ENCODE measurements at regions not wholly inside any gene's neighbourhood (a gene's known extent, or its start where the extent isn't known, plus 50 kb on each side); places are given as distances from the start of the nearest gene placed in this dataset.

DNA sequence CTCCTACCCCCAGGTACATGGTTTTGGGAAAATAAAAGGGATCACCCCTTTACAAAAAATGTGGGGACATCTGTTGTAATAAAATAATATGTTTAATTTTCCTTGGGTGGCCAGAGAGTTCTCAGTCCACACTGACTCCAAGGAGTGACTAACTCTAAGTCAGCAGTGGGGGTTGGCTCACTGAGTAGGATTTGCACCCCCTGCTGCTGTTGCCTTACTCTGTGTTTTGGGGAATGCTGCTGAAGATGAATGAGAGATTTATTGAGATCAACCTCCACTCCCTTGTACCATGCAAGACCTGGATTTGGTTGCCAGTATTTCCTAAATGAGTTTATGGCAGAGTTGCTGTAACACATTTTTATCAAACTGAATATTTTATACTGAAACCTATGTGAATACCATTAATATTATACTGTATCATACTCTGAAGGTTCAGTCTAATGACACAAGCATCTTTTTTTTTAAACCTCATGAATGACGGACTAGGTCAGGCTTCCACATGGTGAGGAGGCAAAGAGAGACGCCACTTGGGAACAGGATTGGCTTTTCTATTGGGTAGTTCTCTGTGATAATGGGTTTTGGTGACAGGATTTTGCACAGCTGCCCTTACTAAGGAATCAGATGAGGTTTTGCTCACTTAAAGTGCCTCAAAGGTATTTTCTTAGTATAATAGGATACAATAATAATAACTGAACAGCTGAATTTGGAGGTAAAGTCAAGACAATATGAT is 121.3 kb upstream of the OSMR start:
- H3K27ac ChIP-seq (ENCODE audit: low read depth, low read length) = no peak overlapping the region
- no peak for TF ChIP-seq SIN3A (conservative IDR thresholded peaks at IDR 0.05 in 1 of 2, IDR thresholded peaks at IDR 0.05 in 1 of 2; ENCODE audit: low read depth in 1 of 2, low read length in 2 of 2)
- TF ChIP-seq EZH2 (IDR thresholded peaks at IDR 0.05; ENCODE audit: low read depth, low read length, severe bottlenecking) = no peak
- no peak for TF ChIP-seq TAF7 (optimal IDR thresholded peaks at IDR 0.05; ENCODE audit: borderline replicate concordance, low read depth, low read length)
- TF ChIP-seq, protein P1, sequence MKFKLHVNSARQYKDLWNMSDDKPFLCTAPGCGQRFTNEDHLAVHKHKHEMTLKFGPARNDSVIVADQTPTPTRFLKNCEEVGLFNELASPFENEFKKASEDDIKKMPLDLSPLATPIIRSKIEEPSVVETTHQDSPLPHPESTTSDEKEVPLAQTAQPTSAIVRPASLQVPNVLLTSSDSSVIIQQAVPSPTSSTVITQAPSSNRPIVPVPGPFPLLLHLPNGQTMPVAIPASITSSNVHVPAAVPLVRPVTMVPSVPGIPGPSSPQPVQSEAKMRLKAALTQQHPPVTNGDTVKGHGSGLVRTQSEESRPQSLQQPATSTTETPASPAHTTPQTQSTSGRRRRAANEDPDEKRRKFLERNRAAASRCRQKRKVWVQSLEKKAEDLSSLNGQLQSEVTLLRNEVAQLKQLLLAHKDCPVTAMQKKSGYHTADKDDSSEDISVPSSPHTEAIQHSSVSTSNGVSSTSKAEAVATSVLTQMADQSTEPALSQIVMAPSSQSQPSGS (IDR thresholded peaks at IDR 0.05; ENCODE audit: low read length) = no peak
- TF ChIP-seq JUND (IDR thresholded peaks at IDR 0.05; ENCODE audit: low read length) = no peak
- TF ChIP-seq RNF2 (IDR thresholded peaks at IDR 0.05; ENCODE audit: borderline replicate concordance, low read depth, low read length, missing control alignments, poor library complexity, severe bottlenecking) = no peak
- TF ChIP-seq KDM4A (IDR thresholded peaks at IDR 0.05; ENCODE audit: low read depth, low read length, severe bottlenecking) = no peak
- TF ChIP-seq CHD2 (IDR thresholded peaks at IDR 0.05; ENCODE audit: low read length) = no peak
- no peak for TF ChIP-seq EP300 (IDR thresholded peaks at IDR 0.05; ENCODE audit: borderline replicate concordance in 1 of 2, low read depth in 2 of 2, low read length in 2 of 2)
- no peak for TF ChIP-seq CREB1 (IDR thresholded peaks at IDR 0.05)

More for the DNA sequence above, 121.3 kb upstream of the OSMR start:
- Histone ChIP-seq H4K91ac (replicated peaks; ENCODE audit: insufficient read length, low read length) (no peak overlapping the region), H3K79me2 (ENCODE audit: control insufficient read depth in 1 of 2, insufficient read depth in 2 of 2, low read length in 2 of 2) (no peaks in the 10 kb centered on the region), H2BK120ac (replicated peaks; ENCODE audit: low read depth, low read length) (no peak overlapping the region), H2BK12ac (ENCODE audit: low read depth, low read length) (no peak overlapping the region), H4K20me1 (replicated peaks in 1 of 2; ENCODE audit: control insufficient read depth in 1 of 2, insufficient read depth in 2 of 2, low read length in 2 of 2) (no peaks in the 10 kb centered on the region), H3K9ac (replicated peaks in 1 of 4; ENCODE audit: extremely low read depth in 1 of 4, low read depth in 3 of 4, low read length in 3 of 4) (no peak overlapping the region), H3K14ac (ENCODE audit: insufficient read length) (no peak overlapping the region), H3K79me1 (ENCODE audit: low read depth, low read length) (no peaks in the 10 kb centered on the region), H2BK15ac (ENCODE audit: low read length) (no peak overlapping the region), H3K4me3 (ENCODE audit: extremely low read depth in 1 of 4, insufficient read depth in 2 of 4, low read depth in 3 of 4, low read length in 4 of 4) (no peak overlapping the region), H4K8ac (ENCODE audit: extremely low read depth, insufficient read depth, low read length) (no peak overlapping the region), H2BK5ac (ENCODE audit: low read depth, low read length) (no peak overlapping the region), H3K56ac (replicated peaks; ENCODE audit: insufficient read length, low read depth, low read length) (no peak overlapping the region), H2AK5ac (ENCODE audit: low read depth, low read length) (no peak overlapping the region), H4K5ac (ENCODE audit: insufficient read length, low read depth, low read length) (no peak overlapping the region), H2BK20ac (ENCODE audit: low read length) (no peak overlapping the region), H3K27me3 (replicated peaks in 1 of 4; ENCODE audit: control insufficient read depth in 3 of 4, extremely low read depth in 1 of 4, insufficient read depth in 3 of 4, low read length in 3 of 4) (no peaks in the 10 kb centered on the region), H3K36me3 (ENCODE audit: control insufficient read depth in 2 of 4, insufficient read depth in 4 of 4, low read length in 3 of 4) (no peaks in the 10 kb centered on the region), H3K4me1 (replicated peaks in 1 of 4; ENCODE audit: control insufficient read depth in 3 of 4, insufficient read depth in 4 of 4, low read length in 3 of 4) (peaks cover 1 to 9% (median 6%) of the 10 kb centered on the region in 4 experiments; a peak in 4 of 7 replicates), H3K9me3 (ENCODE audit: insufficient read depth in 2 of 2, low read depth in 1 of 2, low read length in 1 of 2) (no peaks in the 10 kb centered on the region), H2AFZ (ENCODE audit: low read length) (no peak overlapping the region), H3K18ac (ENCODE audit: extremely low read depth, low read length) (no peak overlapping the region), H3K4ac (replicated peaks; ENCODE audit: insufficient read length, low read depth, low read length) (no peak overlapping the region), H3K23me2 (ENCODE audit: low read depth, low read length) (no peaks in the 10 kb centered on the region), H3K23ac (ENCODE audit: insufficient read length) (no peak overlapping the region), H3K4me2 (ENCODE audit: insufficient read depth in 1 of 2, low read depth in 2 of 2, low read length in 2 of 2) (no peak overlapping the region)
- FAIRE-seq (no peak), DNase-seq (ENCODE audit: low read depth in 1 of 2, low spot score in 2 of 2) (no peak)
- POLR2A ChIA-PET (ENCODE audit: partially characterized antibody) = interaction anchor here (1.0 kb wide), 1 partner anchor 14 kb away, joined by 4 read pairs; no protein-coding TSS in a partner anchor
- CTCF ChIA-PET (ENCODE audit: partially characterized antibody) = interaction anchor here (1.2 to 1.5 kb wide), 3 partner anchors 10 to 51 kb away, joined by 3 read pairs; no protein-coding TSS in a partner anchor
- 88% methylated on average over 2 of the region's 2 CpGs; no CpG with 5 or more reads in 1 of the 2 experiments for WGBS, 2 experiments (ENCODE audit: extremely low coverage in 1 of 2, insufficient coverage in 1 of 2, insufficient read length in 1 of 2, insufficient replicate concordance in 2 of 2, low coverage in 1 of 2, low lambda C conversion rate in 2 of 2, missing lambda C conversion rate in 1 of 2)

All from H1 (cell line).